ENCODE measurements at regions not wholly inside any gene's neighbourhood (a gene's known extent, or its start where the extent isn't known, plus 50 kb on each side); places are given as distances from the start of the nearest gene placed in this dataset.

DNA sequence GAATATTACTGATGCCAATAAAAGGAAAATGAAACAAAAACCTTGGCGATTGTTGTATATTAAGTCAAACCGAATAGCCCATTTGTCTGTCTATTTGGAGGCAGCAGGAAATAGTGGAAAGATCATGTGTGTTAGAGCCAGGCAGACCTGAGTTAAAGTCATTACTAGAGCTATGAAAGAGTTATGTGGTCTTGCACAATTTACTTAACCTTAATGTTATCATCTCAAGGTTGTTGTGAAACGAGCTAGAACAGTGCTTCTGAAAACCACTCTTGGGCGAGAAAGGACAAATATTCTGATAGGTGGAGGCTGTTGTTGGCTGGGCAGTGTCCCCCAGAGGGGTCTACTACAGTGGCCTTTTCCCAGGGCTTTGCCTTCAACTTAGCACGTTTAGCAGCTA is 60.0 kb upstream of the NUP160 start:
- FAIRE-seq, result no peak
- no peaks in the 10 kb centered on the region for H3K9me3 ChIP-seq (ENCODE audit: insufficient read depth in 2 of 2, low read depth in 1 of 2, low read length in 1 of 2)
- CTCF ChIA-PET (ENCODE audit: partially characterized antibody), result interaction anchor here (0.6 to 1.1 kb wide), 3 partner anchors 10 to 201 kb away, joined by 3 to 4 read pairs (median 3); no protein-coding TSS in a partner anchor
- no peak for TF ChIP-seq CHD2 (IDR thresholded peaks at IDR 0.05; ENCODE audit: low read length)
- TF ChIP-seq BCL11A (IDR thresholded peaks at IDR 0.05; ENCODE audit: low read depth in 2 of 2, low read length in 2 of 2), result no peak
- TF ChIP-seq POLR2AphosphoS5 (IDR thresholded peaks at IDR 0.05; ENCODE audit: low read depth, low read length), result no peak
- TF ChIP-seq CEBPB (IDR thresholded peaks at IDR 0.05; ENCODE audit: low read depth, low read length), result no peak
- TF ChIP-seq, protein P1, sequence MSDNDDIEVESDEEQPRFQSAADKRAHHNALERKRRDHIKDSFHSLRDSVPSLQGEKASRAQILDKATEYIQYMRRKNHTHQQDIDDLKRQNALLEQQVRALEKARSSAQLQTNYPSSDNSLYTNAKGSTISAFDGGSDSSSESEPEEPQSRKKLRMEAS (IDR thresholded peaks at IDR 0.05), result no peak
- TF ChIP-seq, protein P2, sequence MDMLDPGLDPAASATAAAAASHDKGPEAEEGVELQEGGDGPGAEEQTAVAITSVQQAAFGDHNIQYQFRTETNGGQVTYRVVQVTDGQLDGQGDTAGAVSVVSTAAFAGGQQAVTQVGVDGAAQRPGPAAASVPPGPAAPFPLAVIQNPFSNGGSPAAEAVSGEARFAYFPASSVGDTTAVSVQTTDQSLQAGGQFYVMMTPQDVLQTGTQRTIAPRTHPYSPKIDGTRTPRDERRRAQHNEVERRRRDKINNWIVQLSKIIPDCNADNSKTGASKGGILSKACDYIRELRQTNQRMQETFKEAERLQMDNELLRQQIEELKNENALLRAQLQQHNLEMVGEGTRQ (IDR thresholded peaks at IDR 0.05; ENCODE audit: low read length), result no peak
- TF ChIP-seq HDAC6 (IDR thresholded peaks at IDR 0.05; ENCODE audit: low read depth, low read length), result no peak
- TF ChIP-seq RBBP5 (IDR thresholded peaks at IDR 0.05; ENCODE audit: borderline replicate concordance, low read depth, low read length), result no peak
- TF ChIP-seq KDM1A (IDR thresholded peaks at IDR 0.05; ENCODE audit: borderline replicate concordance, low read length), result no peak
- no peak for TF ChIP-seq RNF2 (IDR thresholded peaks at IDR 0.05; ENCODE audit: borderline replicate concordance, low read depth, low read length, missing control alignments, poor library complexity, severe bottlenecking)
- TF ChIP-seq TAF1 (IDR thresholded peaks at IDR 0.05; ENCODE audit: low read depth, low read length), result no peak

More for the DNA sequence above, 60.0 kb upstream of the NUP160 start:
- Histone ChIP-seq H2BK5ac (ENCODE audit: low read depth, low read length) (no peak overlapping the region), H4K8ac (ENCODE audit: extremely low read depth, insufficient read depth, low read length) (no peak overlapping the region), H3K4me2 (ENCODE audit: insufficient read depth in 1 of 2, low read depth in 2 of 2, low read length in 2 of 2) (no peak overlapping the region), H3K27me3 (replicated peaks in 1 of 4; ENCODE audit: control insufficient read depth in 3 of 4, extremely low read depth in 1 of 4, insufficient read depth in 3 of 4, low read length in 3 of 4) (no peaks in the 10 kb centered on the region; a peak in 1 of 7 replicates), H3K27ac (ENCODE audit: low read depth, low read length) (no peak overlapping the region), H3K23me2 (ENCODE audit: low read depth, low read length) (no peaks in the 10 kb centered on the region; the same call in 1 of the 2 replicates), H4K5ac (ENCODE audit: insufficient read length, low read depth, low read length) (no peak overlapping the region), H4K91ac (replicated peaks; ENCODE audit: insufficient read length, low read length) (no peak overlapping the region), H3K4me3 (ENCODE audit: extremely low read depth in 1 of 4, insufficient read depth in 2 of 4, low read depth in 3 of 4, low read length in 4 of 4) (no peak overlapping the region), H3K56ac (replicated peaks; ENCODE audit: insufficient read length, low read depth, low read length) (no peak overlapping the region), H2BK20ac (ENCODE audit: low read length) (no peak overlapping the region), H3K9ac (replicated peaks in 1 of 4; ENCODE audit: extremely low read depth in 1 of 4, low read depth in 3 of 4, low read length in 3 of 4) (no peak overlapping the region), H3K36me3 (ENCODE audit: control insufficient read depth in 2 of 4, insufficient read depth in 4 of 4, low read length in 3 of 4) (no peaks in the 10 kb centered on the region), H3K79me1 (ENCODE audit: low read depth, low read length) (no peaks in the 10 kb centered on the region), H3K14ac (ENCODE audit: insufficient read length) (no peak overlapping the region), H2AK5ac (ENCODE audit: low read depth, low read length) (no peak overlapping the region), H3K79me2 (ENCODE audit: control insufficient read depth in 1 of 2, insufficient read depth in 2 of 2, low read length in 2 of 2) (no peaks in the 10 kb centered on the region), H3K4me1 (replicated peaks in 1 of 4; ENCODE audit: control insufficient read depth in 3 of 4, insufficient read depth in 4 of 4, low read length in 3 of 4) (no peaks in the 10 kb centered on the region), H2AFZ (ENCODE audit: low read length) (no peak overlapping the region), H4K20me1 (replicated peaks in 1 of 2; ENCODE audit: control insufficient read depth in 1 of 2, insufficient read depth in 2 of 2, low read length in 2 of 2) (no peaks in the 10 kb centered on the region), H2BK15ac (ENCODE audit: low read length) (no peak overlapping the region), H3K4ac (replicated peaks; ENCODE audit: insufficient read length, low read depth, low read length) (no peak overlapping the region), H3K18ac (ENCODE audit: extremely low read depth, low read length) (no peak overlapping the region), H2BK12ac (ENCODE audit: low read depth, low read length) (no peak overlapping the region), H3K23ac (ENCODE audit: insufficient read length) (no peak overlapping the region), H2BK120ac (replicated peaks; ENCODE audit: low read depth, low read length) (no peak overlapping the region)
- POLR2A ChIA-PET (ENCODE audit: partially characterized antibody), result interaction anchor here (0.7 kb wide), 1 partner anchor 62 kb away, joined by 3 read pairs; no protein-coding TSS in a partner anchor
- WGBS, 2 experiments (ENCODE audit: extremely low coverage in 1 of 2, insufficient coverage in 1 of 2, insufficient read length in 1 of 2, insufficient replicate concordance in 2 of 2, low coverage in 1 of 2, low lambda C conversion rate in 2 of 2, missing lambda C conversion rate in 1 of 2), result 84% methylated on average over 5 of the region's 5 CpGs; no CpG with 5 or more reads in 1 of the 2 experiments
- DNase-seq (ENCODE audit: low read depth in 1 of 2, low spot score in 2 of 2), result no peak

Data from H1 (cell line).